Stimulated activated CD8-positive, alpha-beta memory T cell treated with anti-CD3 and anti-CD28 coated beads, Interleukin-4, amount 100 ng/mL, for 48 hours (primary cell): ENCODE measurements at regions not wholly inside any gene's neighbourhood (a gene's known extent, or its start where the extent isn't known, plus 50 kb on each side); places are given as distances from the start of the nearest gene placed in this dataset.
"Not testable (repeated sequence)": the region's sequence is repeated elsewhere in the genome, so short reads cannot be mapped to it uniquely, and the experiment has no call there.

Source experiments
- DNase-seq: peaks from one replicate; pipeline ENCODE4 v3.0.0-alpha.2; 2020

DNA sequence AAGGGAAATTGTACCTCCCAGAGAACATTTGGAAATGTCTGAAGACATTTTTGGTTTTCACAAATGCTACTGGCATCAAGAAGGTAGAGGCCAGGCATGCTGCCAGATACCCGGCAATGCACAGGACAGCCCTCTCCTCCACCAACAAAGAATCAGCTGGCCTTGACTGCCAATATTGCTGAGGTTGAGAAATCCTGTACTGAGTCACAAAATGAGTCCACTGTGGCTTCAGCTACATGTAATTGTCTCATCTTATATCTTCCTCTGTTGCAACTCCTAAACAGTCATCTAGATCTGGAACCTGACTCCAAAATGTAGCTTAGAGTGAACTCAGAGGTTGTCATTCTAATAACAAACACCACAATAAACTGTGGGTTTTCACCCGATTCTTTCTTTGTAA is 327.5 kb upstream of the POGK start:
- no peak for DNase-seq

DNA sequence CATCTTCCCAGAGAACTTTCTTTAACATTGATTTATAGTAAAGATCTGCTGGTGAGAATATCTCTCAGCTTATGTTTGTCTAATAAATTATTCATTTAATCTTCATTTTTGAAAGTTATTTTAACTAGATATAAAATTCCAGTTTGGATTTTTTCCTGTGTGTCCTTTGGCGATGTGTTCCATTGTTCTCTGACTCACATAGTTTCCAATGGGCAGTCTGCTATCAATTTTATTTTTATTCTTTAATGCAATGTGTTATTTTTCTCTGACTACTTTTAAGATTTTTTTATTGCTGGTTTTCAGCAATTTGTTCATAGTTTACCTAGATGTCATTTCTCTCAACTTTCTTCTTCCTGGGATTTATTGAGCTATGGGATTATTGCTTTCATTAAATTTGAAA is 325.2 kb upstream of the POGK start:
- DNase-seq = no peak

- no peak for DNase-seq
These were observed 311.5 kb upstream of the POGK start for GRCh38 chr1:166527752-166528151.

GRCh38 chr1:166538646-166539045 is 300.6 kb upstream of the POGK start:
- no peak for DNase-seq

- no peak for DNase-seq
These were observed 295.2 kb upstream of the POGK start for GRCh38 chr1:166544036-166544435.

GRCh38 chr1:166544561-166544960 is 294.7 kb upstream of the POGK start:
- no peak for DNase-seq

DNA sequence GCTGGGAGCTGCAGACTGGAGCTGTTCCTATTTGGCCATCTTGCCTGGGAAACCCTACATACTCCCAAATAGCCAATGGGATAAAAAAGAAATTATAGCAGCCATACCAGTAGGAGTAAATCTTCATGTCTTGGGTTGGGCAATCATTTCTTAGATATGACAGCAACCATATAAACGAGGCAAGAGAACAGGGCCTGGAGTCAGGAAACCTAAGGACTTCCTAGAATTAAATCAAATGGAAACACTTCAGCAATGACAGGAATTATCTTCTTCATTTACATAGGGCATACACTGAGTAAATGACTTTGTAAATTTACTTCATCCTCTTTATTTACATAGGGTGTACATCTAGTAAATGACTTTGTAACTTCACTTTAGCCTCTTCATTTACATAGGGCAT is 286.6 kb upstream of the POGK start:
- DNase-seq = no peak

GRCh38 chr1:166570954-166571353 is 268.3 kb upstream of the POGK start:
- DNase-seq = no peak

- no peak for DNase-seq
These were observed 266.1 kb upstream of the POGK start for GRCh38 chr1:166573199-166573598.

- DNase-seq = no peak
These were observed 259.4 kb upstream of the POGK start for GRCh38 chr1:166579557-166580501.

DNA sequence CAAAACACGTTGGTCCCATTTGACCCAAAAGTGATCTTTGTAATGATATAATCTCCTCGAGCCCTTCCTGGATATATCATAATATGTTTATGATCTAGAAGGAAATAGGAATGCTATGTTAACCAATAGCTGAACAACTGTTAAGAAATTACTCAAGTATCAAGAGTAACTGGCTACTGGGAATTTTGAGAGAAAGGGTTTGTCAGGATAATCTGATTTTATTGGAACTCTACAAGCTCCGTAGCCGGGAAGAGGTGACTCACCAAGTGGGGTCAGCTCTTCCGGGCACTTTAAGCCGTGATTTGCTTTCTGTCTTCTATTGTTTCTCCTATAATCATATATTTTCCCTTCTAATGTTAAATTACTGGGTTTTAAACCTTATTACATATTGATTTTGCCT is 250.5 kb upstream of the POGK start:
- DNase-seq = no peak

DNA sequence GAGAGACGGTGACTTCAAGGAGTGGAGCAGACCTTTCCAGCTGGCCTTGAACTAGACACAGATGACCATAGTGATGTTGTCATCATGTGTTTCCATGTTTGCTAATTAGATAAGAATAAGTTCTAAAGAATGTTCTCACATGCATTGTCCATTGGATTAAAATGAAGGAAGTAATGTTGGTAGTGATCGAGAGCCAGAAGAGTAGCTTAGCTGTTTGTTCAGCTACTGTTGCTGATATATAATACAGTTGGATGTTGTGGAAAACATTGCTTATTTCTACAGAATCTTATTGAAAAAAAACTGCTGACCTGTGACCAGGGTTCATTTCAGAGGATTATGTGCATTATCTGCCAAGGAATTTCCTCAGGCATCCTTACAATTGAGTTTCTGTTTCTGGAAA is 249.1 kb upstream of the POGK start:
- no peak for DNase-seq

DNA sequence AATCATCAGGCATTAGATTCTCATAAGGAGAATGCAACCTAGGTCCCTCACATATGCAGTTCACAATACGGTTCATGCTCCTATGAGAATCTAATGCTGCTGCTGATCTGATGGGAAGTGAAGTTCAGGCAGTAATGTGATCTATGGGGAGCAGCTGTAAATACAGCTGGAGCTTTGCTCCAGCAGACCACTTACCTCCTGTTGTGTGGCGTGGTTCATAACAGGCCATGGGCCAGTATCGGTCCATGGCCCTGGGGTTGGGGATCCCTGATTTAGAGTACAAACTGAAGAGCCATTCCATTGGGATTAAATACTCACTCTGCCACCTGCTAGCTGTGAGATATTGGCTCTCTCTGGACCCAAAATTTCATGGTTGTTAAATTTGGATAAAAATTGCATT is 244.6 kb upstream of the POGK start:
- DNase-seq = no peak

DNA sequence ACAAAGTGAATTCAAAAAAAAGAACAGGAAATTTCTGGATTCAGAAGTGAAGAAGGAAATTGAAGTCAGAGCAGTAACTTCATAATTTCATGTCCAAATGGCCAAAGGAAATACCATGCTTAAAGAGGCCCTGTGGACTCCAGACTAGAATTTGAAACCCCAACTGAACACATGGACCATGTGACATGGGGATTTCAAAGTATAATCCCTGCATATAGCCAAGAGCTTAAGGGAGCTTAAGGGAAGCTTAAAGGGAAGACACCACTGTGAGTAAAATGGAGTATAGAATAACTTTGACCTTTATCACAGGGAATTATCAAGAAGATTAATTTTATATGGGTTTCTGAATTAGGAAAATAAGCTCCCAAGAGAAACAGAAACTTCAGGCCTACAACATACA is 241.8 kb upstream of the POGK start:
- DNase-seq = no peak

- no peak for DNase-seq
These were observed 238.7 kb upstream of the POGK start for GRCh38 chr1:166600574-166600973.

DNA sequence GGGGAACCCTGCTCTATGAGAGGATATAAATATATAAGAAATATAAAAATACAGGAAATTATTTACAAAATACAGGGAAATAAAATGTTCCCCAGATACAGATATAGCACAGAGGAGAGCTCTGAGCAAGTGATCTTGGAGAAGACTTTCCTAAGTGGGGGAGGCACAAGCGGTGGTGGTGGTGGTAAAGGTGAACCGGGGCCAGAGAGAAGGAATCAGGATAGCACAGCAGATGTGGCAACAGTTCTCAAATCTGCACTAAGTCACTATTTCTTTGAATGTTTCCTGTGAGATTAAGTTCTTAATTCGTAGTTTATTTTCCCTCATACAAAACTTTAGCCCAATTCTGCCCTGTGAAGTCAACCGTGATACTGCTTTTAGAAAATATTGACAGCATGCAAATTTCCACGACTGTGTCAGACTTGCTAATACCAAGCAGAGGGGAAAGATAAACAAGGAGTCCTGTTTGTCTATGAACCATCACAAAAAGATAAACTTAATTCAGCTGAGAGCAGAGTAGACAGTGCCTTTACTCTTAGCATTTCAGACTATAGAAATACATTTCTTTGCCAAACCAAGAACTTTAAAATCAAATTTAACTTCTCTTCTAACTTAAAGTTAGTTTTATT is 237.5 kb upstream of the POGK start:
- no peak for DNase-seq

- DNase-seq = not testable (repeated sequence)
These were observed 236.5 kb upstream of the POGK start for GRCh38 chr1:166602801-166603200.

- no peak for DNase-seq
These were observed 236.0 kb upstream of the POGK start for GRCh38 chr1:166603296-166603695.

- no peak for DNase-seq
These were observed 234.1 kb upstream of the POGK start for GRCh38 chr1:166605137-166605536.

DNA sequence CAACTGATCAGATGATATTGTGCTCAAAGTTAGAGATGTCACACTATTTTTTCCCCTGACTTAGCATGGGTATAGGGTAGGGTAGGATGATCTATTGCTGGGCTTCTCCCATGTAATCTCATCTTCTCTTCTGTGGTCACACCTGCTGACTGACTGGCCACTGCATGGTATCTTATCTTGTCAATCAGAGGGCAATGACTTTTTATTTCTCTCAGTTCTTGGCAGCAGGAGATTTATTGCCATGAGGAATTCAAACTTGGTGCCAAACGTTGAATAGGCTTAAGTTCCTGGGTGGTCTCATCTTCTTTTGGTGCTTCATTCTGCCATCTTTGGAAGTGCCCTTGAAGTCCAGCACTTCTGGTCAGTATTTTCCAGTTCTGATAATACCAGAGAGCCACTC is 226.4 kb upstream of the POGK start:
- no peak for DNase-seq

- no peak for DNase-seq
These were observed 223.1 kb upstream of the POGK start for GRCh38 chr1:166616206-166616605.

GRCh38 chr1:166626711-166627110 is 212.6 kb upstream of the POGK start:
- DNase-seq = no peak

GRCh38 chr1:166627558-166627957 is 211.7 kb upstream of the POGK start:
- no peak for DNase-seq

DNA sequence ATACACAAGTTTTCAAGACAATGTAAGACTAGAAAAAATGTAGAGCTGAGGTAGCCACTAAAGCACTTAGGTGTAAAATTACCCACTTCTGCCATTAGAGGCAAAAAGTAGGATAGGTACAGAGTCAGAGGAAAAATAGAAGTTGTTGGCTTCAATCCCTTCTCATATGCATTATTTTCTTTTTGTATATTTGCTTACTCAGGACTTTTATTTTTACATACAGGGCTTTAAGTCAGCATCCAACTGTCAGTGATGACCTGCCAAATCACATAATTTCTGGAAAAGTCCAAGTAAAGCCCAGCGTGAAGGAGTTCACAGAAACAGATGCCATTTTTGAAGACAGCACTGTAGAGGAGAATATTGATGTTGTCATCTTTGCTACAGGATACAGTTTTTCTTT is 211.0 kb upstream of the POGK start:
- DNase-seq = no peak

GRCh38 chr1:166629946-166630345 is 209.3 kb upstream of the POGK start:
- DNase-seq = no peak
